ENCODE measurements at regions not wholly inside any gene's neighbourhood (a gene's known extent, or its start where the extent isn't known, plus 50 kb on each side); places are given as distances from the start of the nearest gene placed in this dataset.

DNA sequence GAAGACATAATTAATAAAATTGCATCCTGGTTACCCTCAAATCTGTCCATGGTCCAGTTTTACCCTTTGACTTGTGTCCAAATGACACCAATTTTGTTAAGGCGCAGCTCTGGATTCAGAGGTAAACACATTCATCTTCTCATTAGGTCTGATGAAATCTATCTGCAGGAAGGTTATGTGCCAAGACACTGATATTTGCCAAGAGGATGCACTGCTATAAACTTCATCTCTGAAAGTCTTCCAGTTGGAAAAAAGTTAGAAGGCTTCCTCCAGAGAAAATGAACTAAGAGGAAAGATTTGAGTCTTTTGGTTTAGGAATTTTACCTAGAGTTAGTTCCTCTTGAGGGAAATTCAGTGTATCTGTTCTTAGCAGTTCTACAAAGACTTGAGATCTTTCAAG is 717.8 kb downstream of the DTWD2 start:
- TF ChIP-seq POLR2A (IDR thresholded peaks at IDR 0.05) (no peak), POLR2AphosphoS5 (IDR thresholded peaks at IDR 0.05) (no peak)
- TF ChIP-seq, protein P1, sequence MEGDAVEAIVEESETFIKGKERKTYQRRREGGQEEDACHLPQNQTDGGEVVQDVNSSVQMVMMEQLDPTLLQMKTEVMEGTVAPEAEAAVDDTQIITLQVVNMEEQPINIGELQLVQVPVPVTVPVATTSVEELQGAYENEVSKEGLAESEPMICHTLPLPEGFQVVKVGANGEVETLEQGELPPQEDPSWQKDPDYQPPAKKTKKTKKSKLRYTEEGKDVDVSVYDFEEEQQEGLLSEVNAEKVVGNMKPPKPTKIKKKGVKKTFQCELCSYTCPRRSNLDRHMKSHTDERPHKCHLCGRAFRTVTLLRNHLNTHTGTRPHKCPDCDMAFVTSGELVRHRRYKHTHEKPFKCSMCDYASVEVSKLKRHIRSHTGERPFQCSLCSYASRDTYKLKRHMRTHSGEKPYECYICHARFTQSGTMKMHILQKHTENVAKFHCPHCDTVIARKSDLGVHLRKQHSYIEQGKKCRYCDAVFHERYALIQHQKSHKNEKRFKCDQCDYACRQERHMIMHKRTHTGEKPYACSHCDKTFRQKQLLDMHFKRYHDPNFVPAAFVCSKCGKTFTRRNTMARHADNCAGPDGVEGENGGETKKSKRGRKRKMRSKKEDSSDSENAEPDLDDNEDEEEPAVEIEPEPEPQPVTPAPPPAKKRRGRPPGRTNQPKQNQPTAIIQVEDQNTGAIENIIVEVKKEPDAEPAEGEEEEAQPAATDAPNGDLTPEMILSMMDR (IDR thresholded peaks at IDR 0.05), result no peak
- no peaks in the 10 kb centered on the region for H3K27me3 ChIP-seq (replicated peaks; ENCODE audit: insufficient read depth)
- no peaks in the 10 kb centered on the region for H3K36me3 ChIP-seq
- H3K9me3 ChIP-seq, result no peaks in the 10 kb centered on the region
- no peak overlapping the region for H3K27ac ChIP-seq
- intact Hi-C loops (cut with DNase I), result no loop called here
- DNase-seq (ENCODE audit: low spot score), result no peak
- H3K4me3 ChIP-seq, result no peak overlapping the region
- no peaks in the 10 kb centered on the region for H3K4me1 ChIP-seq (replicated peaks)
- 11% methylated on average over 1 of the region's 1 CpG for WGBS

DNA sequence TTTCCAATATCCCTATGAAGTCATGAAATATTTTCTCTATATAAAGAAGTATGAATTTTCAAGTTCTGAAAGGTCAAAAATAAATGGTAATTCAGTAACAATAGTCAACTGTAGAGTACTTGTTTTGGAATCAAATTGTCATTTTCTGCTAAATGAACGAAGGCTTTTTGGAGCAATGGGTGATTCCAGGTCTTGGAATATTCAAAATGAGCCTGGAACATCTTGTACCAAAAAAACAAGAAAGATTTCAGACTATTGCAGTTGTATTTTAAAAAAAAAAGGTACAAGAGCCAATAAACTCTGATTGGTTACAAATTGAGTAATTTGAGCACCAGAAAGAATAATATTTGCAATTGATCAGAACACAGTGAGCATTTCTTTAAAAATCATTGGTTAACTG is 730.1 kb downstream of the DTWD2 start:
- H3K27ac ChIP-seq, result no peak overlapping the region
- H3K4me1 ChIP-seq (replicated peaks), result no peaks in the 10 kb centered on the region
- no peak overlapping the region for H3K4me3 ChIP-seq
- intact Hi-C loops (cut with DNase I), result no loop called here
- no peaks in the 10 kb centered on the region for H3K9me3 ChIP-seq
- DNase-seq (ENCODE audit: low spot score), result no peak
- no peaks in the 10 kb centered on the region for H3K36me3 ChIP-seq
- TF ChIP-seq POLR2A (IDR thresholded peaks at IDR 0.05), result no peak
- 66% methylated on average over 1 of the region's 1 CpG for WGBS
- no peaks in the 10 kb centered on the region for H3K27me3 ChIP-seq (replicated peaks; ENCODE audit: insufficient read depth)

DNA sequence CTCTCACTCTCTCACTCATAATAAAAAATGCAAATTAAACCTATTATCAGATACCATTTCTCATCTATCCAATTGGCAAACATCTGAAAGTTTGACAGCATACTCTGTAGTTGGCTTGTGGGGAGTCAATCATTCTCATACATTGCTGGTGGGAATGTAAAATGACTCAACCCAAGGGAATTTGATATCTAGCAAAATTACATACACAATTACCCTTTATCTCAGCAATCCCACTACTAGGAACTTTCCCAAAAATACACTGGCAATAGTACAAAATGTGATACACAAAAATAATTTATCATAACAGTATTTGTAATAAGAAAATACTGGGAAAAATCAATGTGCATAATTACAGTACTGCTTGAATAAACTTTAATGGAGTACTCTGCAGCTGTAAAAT is 731.3 kb downstream of the DTWD2 start:
- no peak overlapping the region for H3K4me3 ChIP-seq
- TF ChIP-seq POLR2A (IDR thresholded peaks at IDR 0.05), result no peak
- TF ChIP-seq, protein P1 (IDR thresholded peaks at IDR 0.05), result no peak
- no peak for TF ChIP-seq POLR2AphosphoS5 (IDR thresholded peaks at IDR 0.05)
- intact Hi-C loops (cut with DNase I), result no loop called here
- H3K27ac ChIP-seq, result no peak overlapping the region
- no peaks in the 10 kb centered on the region for H3K36me3 ChIP-seq
- no peaks in the 10 kb centered on the region for H3K9me3 ChIP-seq
- no peaks in the 10 kb centered on the region for H3K27me3 ChIP-seq (replicated peaks; ENCODE audit: insufficient read depth)
- DNase-seq (ENCODE audit: low spot score), result no peak
- H3K4me1 ChIP-seq (replicated peaks), result no peaks in the 10 kb centered on the region

DNA sequence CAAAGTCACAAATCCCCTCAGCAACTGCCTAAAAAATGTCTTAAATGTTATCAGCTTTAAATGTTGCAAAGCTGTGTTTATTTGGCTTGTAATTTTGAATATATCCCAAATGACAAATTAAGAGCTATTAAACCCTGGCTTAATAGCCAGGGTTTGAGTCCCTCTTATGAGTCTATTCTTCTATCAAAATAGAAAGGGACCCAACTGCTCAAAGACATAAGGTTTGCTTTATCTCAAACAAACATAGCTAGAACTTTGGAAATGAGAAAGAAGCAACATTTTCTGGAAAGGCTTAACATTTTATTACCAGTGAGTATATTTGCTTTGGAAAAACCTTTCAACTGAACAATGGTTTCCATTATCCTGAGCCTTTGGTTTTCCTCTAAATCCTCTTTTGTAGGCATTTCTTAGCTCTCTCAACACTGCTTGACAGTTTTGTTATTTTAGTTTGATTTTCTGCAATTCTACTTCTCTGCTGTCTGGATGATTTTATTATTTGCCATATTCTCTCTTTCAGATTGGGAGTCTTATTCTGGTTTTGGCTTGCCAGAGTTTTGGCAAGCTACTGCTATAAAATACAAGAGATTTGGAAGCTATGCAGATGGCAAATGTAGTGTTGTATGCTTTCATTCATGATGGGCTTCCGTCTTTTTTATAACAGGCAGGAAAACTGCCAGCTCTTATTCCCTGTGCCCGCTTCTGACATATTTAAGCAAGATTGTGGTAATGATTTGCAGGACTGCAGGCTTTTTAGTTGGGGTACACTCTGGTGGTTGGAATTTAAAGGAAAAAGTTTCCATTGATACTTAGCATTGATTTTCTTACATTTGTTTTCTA is 734.9 kb downstream of the DTWD2 start:
- intact Hi-C loops (cut with DNase I), result no loop called here
- Histone ChIP-seq H3K4me3 (no peak overlapping the region), H3K9me3 (no peaks in the 10 kb centered on the region), H3K4me1 (replicated peaks) (no peaks in the 10 kb centered on the region), H3K27ac (no peak overlapping the region), H3K27me3 (replicated peaks; ENCODE audit: insufficient read depth) (no peaks in the 10 kb centered on the region), H3K36me3 (no peaks in the 10 kb centered on the region)
- WGBS, result 17% methylated on average over 2 of the region's 2 CpGs
- TF ChIP-seq, protein P1 (IDR thresholded peaks at IDR 0.05), result no peak
- no peak for TF ChIP-seq POLR2A (IDR thresholded peaks at IDR 0.05)
- TF ChIP-seq POLR2AphosphoS5 (IDR thresholded peaks at IDR 0.05), result no peak
- DNase-seq (ENCODE audit: low spot score), result peak; percentile 5

DNA sequence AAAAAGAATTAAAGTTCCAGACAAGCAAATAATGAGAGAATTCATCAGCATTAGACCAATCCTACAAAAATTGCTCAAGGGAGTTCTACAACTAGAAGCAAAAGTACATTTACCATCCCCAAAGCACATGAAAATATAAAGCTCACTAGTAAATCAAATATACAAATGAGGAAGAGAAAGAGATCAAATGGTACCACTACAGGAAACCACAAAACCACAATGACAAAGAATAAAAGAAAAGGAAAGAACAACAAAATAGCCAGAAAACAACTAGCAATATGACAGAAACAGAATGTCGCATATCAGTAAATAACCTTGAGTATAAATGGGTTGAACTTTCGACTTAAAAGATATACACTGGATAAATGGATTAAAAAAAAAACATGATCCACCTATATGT is 739.0 kb downstream of the DTWD2 start:
- intact Hi-C loops (cut with DNase I), result no loop called here
- Histone ChIP-seq H3K27me3 (replicated peaks; ENCODE audit: insufficient read depth) (no peaks in the 10 kb centered on the region), H3K36me3 (no peaks in the 10 kb centered on the region), H3K4me3 (no peak overlapping the region), H3K4me1 (replicated peaks) (no peaks in the 10 kb centered on the region), H3K9me3 (no peaks in the 10 kb centered on the region), H3K27ac (no peak overlapping the region)
- TF ChIP-seq POLR2AphosphoS5 (IDR thresholded peaks at IDR 0.05) (no peak), POLR2A (IDR thresholded peaks at IDR 0.05) (no peak)
- TF ChIP-seq, protein P1 (IDR thresholded peaks at IDR 0.05), result no peak
- no peak for DNase-seq (ENCODE audit: low spot score)
- WGBS, result 89% methylated on average over 2 of the region's 2 CpGs
